Right atrium auricular region (tissue), 2 donors: ENCODE measurements at regions not wholly inside any gene's neighbourhood (a gene's known extent, or its start where the extent isn't known, plus 50 kb on each side); places are given as distances from the start of the nearest gene placed in this dataset.

Experiments used
- DNase-seq: peaks from one replicate; pipeline ENCODE4 v3.0.0-alpha.2; 2019; ENCODE audit warnings: low spot score
- H3K27ac ChIP-seq, 2 donors: fragments of 200-600 bp; sonication (generic); 1 replicate in 1 of 2; 2 replicates in 1 of 2; pipeline ENCODE4 v1.5.1; 2016 to 2019
- H3K27me3 ChIP-seq, 2 donors: fragments of 200-600 bp; sonication (generic); one replicate each; pipeline versions ENCODE4 v1.5.1 to v1.6.0; 2017 to 2019
- H3K36me3 ChIP-seq: fragments of 200-600 bp; sonication (generic); one replicate; pipeline ENCODE4 v1.5.1; 2016
- H3K4me1 ChIP-seq, 2 donors: fragments of 200-600 bp; sonication (generic); one replicate each; pipeline versions ENCODE4 v1.5.1 to v1.6.0; 2017 to 2019
- H3K4me3 ChIP-seq, 2 donors: fragments of 200-600 bp; sonication (generic); 1 replicate in 1 of 2; 2 replicates in 1 of 2; pipeline ENCODE4 v1.5.1; 2017 to 2019; ENCODE audit warnings: mild to moderate bottlenecking in 1 of 2, moderate library complexity in 1 of 2
- H3K9me3 ChIP-seq, 2 donors: fragments of 200-600 bp; sonication (generic); one replicate each; pipeline ENCODE4 v1.5.1; 2019
- CTCF ChIP-seq, 2 donors: fragments of 200-600 bp; sonication (generic); IDR thresholded peaks; one replicate each; pipeline ENCODE4 v1.5.1; 2019; ENCODE audit warnings: antibody characterized with exemption in 2 of 2

- no peak for DNase-seq
- TF ChIP-seq CTCF (IDR thresholded peaks at IDR 0.05) = no peak
- no peak overlapping the region for H3K27ac ChIP-seq
- no peaks in the 10 kb centered on the region for H3K36me3 ChIP-seq
- no peaks in the 10 kb centered on the region for H3K4me1 ChIP-seq
- no peaks in the 10 kb centered on the region for H3K27me3 ChIP-seq
- H3K9me3 ChIP-seq = no peaks in the 10 kb centered on the region
- no peak overlapping the region for H3K4me3 ChIP-seq
These were observed 277.1 kb downstream of the RASSF9 start for GRCh38 chr12:85559127-85559526.

- Histone ChIP-seq H3K27ac (no peak overlapping the region), H3K9me3 (no peaks in the 10 kb centered on the region), H3K27me3 (no peaks in the 10 kb centered on the region), H3K4me3 (no peak overlapping the region), H3K4me1 (no peaks in the 10 kb centered on the region), H3K36me3 (no peaks in the 10 kb centered on the region)
- no peak for TF ChIP-seq CTCF (IDR thresholded peaks at IDR 0.05)
- no peak for DNase-seq
These were observed 276.7 kb downstream of the RASSF9 start for GRCh38 chr12:85559536-85559935.

GRCh38 chr12:85562765-85563164 is 273.4 kb downstream of the RASSF9 start:
- Histone ChIP-seq H3K4me3 (no peak overlapping the region), H3K27me3 (no peaks in the 10 kb centered on the region), H3K9me3 (no peaks in the 10 kb centered on the region), H3K36me3 (no peaks in the 10 kb centered on the region), H3K4me1 (no peaks in the 10 kb centered on the region), H3K27ac (no peak overlapping the region)
- no peak for TF ChIP-seq CTCF (IDR thresholded peaks at IDR 0.05)
- DNase-seq = no peak

- no peak for DNase-seq
- Histone ChIP-seq H3K27ac (no peak overlapping the region), H3K9me3 (no peaks in the 10 kb centered on the region), H3K27me3 (no peaks in the 10 kb centered on the region), H3K4me3 (no peak overlapping the region), H3K36me3 (no peaks in the 10 kb centered on the region), H3K4me1 (no peaks in the 10 kb centered on the region)
- no peak for TF ChIP-seq CTCF (IDR thresholded peaks at IDR 0.05)
These were observed 271.4 kb downstream of the RASSF9 start for GRCh38 chr12:85564786-85565185.

- Histone ChIP-seq H3K27me3 (no peaks in the 10 kb centered on the region), H3K27ac (no peak overlapping the region), H3K4me1 (no peaks in the 10 kb centered on the region), H3K9me3 (no peaks in the 10 kb centered on the region), H3K4me3 (no peak overlapping the region), H3K36me3 (no peaks in the 10 kb centered on the region)
- no peak for TF ChIP-seq CTCF (IDR thresholded peaks at IDR 0.05)
- no peak for DNase-seq
These were observed 267.7 kb downstream of the RASSF9 start for GRCh38 chr12:85568395-85569103.

- Histone ChIP-seq H3K4me1 (no peaks in the 10 kb centered on the region), H3K27ac (no peak overlapping the region), H3K9me3 (no peaks in the 10 kb centered on the region), H3K27me3 (no peaks in the 10 kb centered on the region), H3K36me3 (no peaks in the 10 kb centered on the region), H3K4me3 (no peak overlapping the region)
- TF ChIP-seq CTCF (IDR thresholded peaks at IDR 0.05) = no peak
- no peak for DNase-seq
These were observed 266.9 kb downstream of the RASSF9 start for GRCh38 chr12:85569261-85569660.
